H1 (cell line): ENCODE measurements at regions not wholly inside any gene's neighbourhood (a gene's known extent, or its start where the extent isn't known, plus 50 kb on each side); places are given as distances from the start of the nearest gene placed in this dataset.

Source experiments
- CTCF ChIA-PET: fragments of 300-600 bp; sonication (Branson Sonifier 250); formaldehyde crosslinking; loops from one replicate; lab custom pipeline; 2021; ENCODE audit not compliant: partially characterized antibody; lab: Charles Lee
- POLR2A ChIA-PET: fragments of 300-600 bp; sonication (Branson Sonifier 250); formaldehyde crosslinking; loops from one replicate; lab custom pipeline; 2021; ENCODE audit warnings: inconsistent platforms; ENCODE audit not compliant: partially characterized antibody; lab: Charles Lee
- DNase-seq, 2 experiments: peaks; one replicate each; pipeline versions ENCODE4 v3.0.0 to v3.0.0-alpha.2; 2010 to 2022; ENCODE audit warnings: low spot score in 2 of 2, low read depth in 1 of 2, mixed read lengths in 1 of 2
- FAIRE-seq: peaks from 2 replicates; lab custom pipeline; 2011; peaks lifted over from hg19 to GRCh38; lab: Jason Lieb, UNC
- H2AFZ ChIP-seq: 2 replicates; pipeline ENCODE4 v1.8.1; 2012; ENCODE audit warnings: low read length, inconsistent platforms
- H2AK5ac ChIP-seq: 2 replicates; pipeline ENCODE4 v1.6.1; 2013; ENCODE audit warnings: low read depth, low read length
- H2BK120ac ChIP-seq: replicated peaks from 2 replicates; pipeline ENCODE3; 2013; ENCODE audit warnings: low read depth, low read length, inconsistent platforms
- H2BK12ac ChIP-seq: 2 replicates; pipeline ENCODE4 v1.6.1; 2013; ENCODE audit warnings: low read depth, low read length
- H2BK15ac ChIP-seq: 2 replicates; pipeline ENCODE4 v1.6.1; 2013; ENCODE audit warnings: low read length
- H2BK20ac ChIP-seq: 2 replicates; pipeline ENCODE4 v1.6.1; 2013; ENCODE audit warnings: low read length
- H2BK5ac ChIP-seq: 2 replicates; pipeline ENCODE4 v1.6.1; 2013; ENCODE audit warnings: low read depth, low read length
- H3K14ac ChIP-seq: 2 replicates; pipeline ENCODE4 v1.6.1; 2013; ENCODE audit warnings: inconsistent platforms; ENCODE audit not compliant: insufficient read length
- H3K18ac ChIP-seq: 2 replicates; pipeline ENCODE4 v1.6.1; 2013; ENCODE audit warnings: low read length; ENCODE audit errors: extremely low read depth
- H3K23ac ChIP-seq: 2 replicates; pipeline ENCODE4 v1.6.1; 2013; ENCODE audit warnings: inconsistent platforms; ENCODE audit not compliant: insufficient read length
- H3K23me2 ChIP-seq: 2 replicates; pipeline ENCODE4 v1.6.1; 2013; ENCODE audit warnings: low read depth, low read length
- H3K27ac ChIP-seq: 2 replicates; pipeline ENCODE4 v1.6.1; 2011; ENCODE audit warnings: low read depth, low read length, inconsistent platforms
- H3K27me3 ChIP-seq, 4 experiments: replicated peaks in 1 of 4; 1 replicate in 1 of 4; 2 replicates in 3 of 4; pipeline versions ENCODE4 v1.6.1 to v1.8.1; 2011 to 2013; ENCODE audit warnings: low read length in 3 of 4, mild to moderate bottlenecking in 3 of 4, inconsistent platforms in 2 of 4, mixed read lengths in 2 of 4, moderate library complexity in 1 of 4; ENCODE audit not compliant: control insufficient read depth in 3 of 4, insufficient read depth in 3 of 4; ENCODE audit errors: extremely low read depth in 1 of 4
- H3K36me3 ChIP-seq, 4 experiments: 2 replicates each; pipeline versions ENCODE4 v1.6.1 to v1.8.1; 2011 to 2013; ENCODE audit warnings: mild to moderate bottlenecking in 4 of 4, low read length in 3 of 4, moderate library complexity in 2 of 4, control low read depth in 1 of 4, inconsistent platforms in 1 of 4; ENCODE audit not compliant: insufficient read depth in 4 of 4, control insufficient read depth in 2 of 4
- H3K4ac ChIP-seq: replicated peaks from 2 replicates; pipeline ENCODE3; 2013; ENCODE audit warnings: low read length, low read depth, mixed read lengths, inconsistent platforms; ENCODE audit not compliant: insufficient read length
- H3K4me1 ChIP-seq, 4 experiments: replicated peaks in 1 of 4; 1 replicate in 1 of 4; 2 replicates in 3 of 4; pipeline versions ENCODE4 v1.6.1 to v1.8.1; 2011 to 2013; ENCODE audit warnings: low read length in 3 of 4, inconsistent platforms in 2 of 4, mixed read lengths in 1 of 4; ENCODE audit not compliant: insufficient read depth in 4 of 4, control insufficient read depth in 3 of 4
- H3K4me2 ChIP-seq, 2 experiments: 2 replicates each; pipeline versions ENCODE4 v1.6.1 to v1.8.1; 2011 to 2013; ENCODE audit warnings: low read depth in 2 of 2, low read length in 2 of 2, control low read depth in 1 of 2, inconsistent platforms in 1 of 2, mild to moderate bottlenecking in 1 of 2; ENCODE audit not compliant: insufficient read depth in 1 of 2
- H3K4me3 ChIP-seq, 4 experiments: fragments of 200-600, 300-600 bp in 1 of 4; sonication (generic), shearing (Covaris generic), sonication (Bioruptor Twin) in 1 of 4; 2 replicates each; pipeline versions ENCODE4 v1.5.1 to v1.8.1; 2011 to 2016; ENCODE audit warnings: low read length in 4 of 4, low read depth in 3 of 4, control low read depth in 2 of 4, inconsistent platforms in 2 of 4, mild to moderate bottlenecking in 2 of 4, mixed read lengths in 1 of 4, moderate library complexity in 1 of 4; ENCODE audit not compliant: insufficient read depth in 2 of 4; ENCODE audit errors: extremely low read depth in 1 of 4
- H3K56ac ChIP-seq: replicated peaks from 2 replicates; pipeline ENCODE3; 2013; ENCODE audit warnings: low read depth, mild to moderate bottlenecking, mixed read lengths, low read length, inconsistent platforms; ENCODE audit not compliant: insufficient read length
- H3K79me1 ChIP-seq: 2 replicates; pipeline ENCODE4 v1.6.1; 2013; ENCODE audit warnings: low read depth, low read length, control low read depth
- H3K79me2 ChIP-seq, 2 experiments: 2 replicates each; pipeline versions ENCODE4 v1.6.1 to v1.8.1; 2012 to 2013; ENCODE audit warnings: low read length in 2 of 2, mild to moderate bottlenecking in 2 of 2, inconsistent platforms in 1 of 2; ENCODE audit not compliant: insufficient read depth in 2 of 2, control insufficient read depth in 1 of 2
- H3K9ac ChIP-seq, 4 experiments: replicated peaks in 1 of 4; 1 replicate in 1 of 4; 2 replicates in 3 of 4; pipeline versions ENCODE4 v1.6.1 to v1.8.1; 2011 to 2013; ENCODE audit warnings: low read depth in 3 of 4, low read length in 3 of 4, control low read depth in 2 of 4, mild to moderate bottlenecking in 2 of 4, moderate library complexity in 2 of 4, inconsistent platforms in 1 of 4; ENCODE audit errors: extremely low read depth in 1 of 4
- H3K9me3 ChIP-seq, 2 experiments: 2 replicates each; pipeline versions ENCODE4 v1.6.1 to v1.8.1; 2012 to 2013; ENCODE audit warnings: mild to moderate bottlenecking in 2 of 2, moderate library complexity in 2 of 2, control low read depth in 1 of 2, inconsistent platforms in 1 of 2, low read depth in 1 of 2, low read length in 1 of 2, mixed read lengths in 1 of 2; ENCODE audit not compliant: insufficient read depth in 2 of 2
- H4K20me1 ChIP-seq, 2 experiments: replicated peaks in 1 of 2; 2 replicates each; pipeline versions ENCODE3 to v1.8.1; 2011 to 2013; ENCODE audit warnings: inconsistent platforms in 2 of 2, low read length in 2 of 2, mild to moderate bottlenecking in 1 of 2; ENCODE audit not compliant: insufficient read depth in 2 of 2, control insufficient read depth in 1 of 2
- H4K5ac ChIP-seq: 2 replicates; pipeline ENCODE4 v1.6.1; 2013; ENCODE audit warnings: low read length, low read depth, mixed read lengths, inconsistent platforms; ENCODE audit not compliant: insufficient read length
- H4K8ac ChIP-seq: 2 replicates; pipeline ENCODE4 v1.8.0; 2013; ENCODE audit warnings: mild to moderate bottlenecking, moderate library complexity, low read length, inconsistent platforms; ENCODE audit not compliant: insufficient read depth; ENCODE audit errors: extremely low read depth
- H4K91ac ChIP-seq: replicated peaks from 2 replicates; pipeline ENCODE3; 2013; ENCODE audit warnings: low read length, mixed read lengths, inconsistent platforms; ENCODE audit not compliant: insufficient read length
- BACH1 ChIP-seq: IDR thresholded peaks from 2 replicates; pipeline ENCODE4 v1.6.1; 2012; ENCODE audit warnings: low read length, improper control_type of control experiment
- BCL11A ChIP-seq, 2 experiments: IDR thresholded peaks; one replicate each; pipeline ENCODE4 v1.6.1; 2011; ENCODE audit warnings: low read depth in 2 of 2, low read length in 2 of 2, mild to moderate bottlenecking in 2 of 2
- CBX8 ChIP-seq: fragments of 300-800, 300-1000 bp; sonication (generic); IDR thresholded peaks from 2 replicates; pipeline ENCODE4 v1.7.1; 2016; ENCODE audit warnings: low read depth, low read length, borderline replicate concordance
- EZH2 ChIP-seq: fragments of 200-600 bp; sonication (generic); IDR thresholded peaks from 2 replicates; pipeline ENCODE4 v1.7.1; 2012; ENCODE audit warnings: low read depth, mild to moderate bottlenecking, moderate library complexity, low read length, inconsistent platforms; ENCODE audit not compliant: severe bottlenecking
- HDAC6 ChIP-seq: IDR thresholded peaks from one replicate; pipeline ENCODE4 v1.7.1; 2012; ENCODE audit warnings: low read depth, mild to moderate bottlenecking, inconsistent platforms, low read length, moderate library complexity
- NANOG ChIP-seq: IDR thresholded peaks from 2 replicates; pipeline ENCODE4 v1.6.1; 2011; ENCODE audit warnings: low read length, low read depth, mild to moderate bottlenecking, inconsistent platforms; ENCODE audit not compliant: insufficient read depth, poor library complexity, severe bottlenecking
- SP1 ChIP-seq: IDR thresholded peaks from 2 replicates; pipeline ENCODE4 v1.6.1; 2011; ENCODE audit warnings: low read depth, low read length
- SRF ChIP-seq: IDR thresholded peaks from 2 replicates; pipeline ENCODE4 v1.6.1; 2011; ENCODE audit warnings: mild to moderate bottlenecking, low read depth, low read length, moderate library complexity
- TCF12 ChIP-seq: IDR thresholded peaks from 2 replicates; pipeline ENCODE4 v1.6.1; 2011; ENCODE audit warnings: low read depth, mild to moderate bottlenecking, low read length
- USF2 ChIP-seq: IDR thresholded peaks from 2 replicates; pipeline ENCODE4 v1.6.1; 2011; ENCODE audit warnings: low read length, improper control_type of control experiment
- WGBS, 2 experiments: shearing (Covaris generic) in 1 of 2; methylation state at CpG; one replicate each; pipeline versions ENCODE4 v1.1.6 to v1.1.7; 2013 to 2015; ENCODE audit warnings: low lambda C conversion rate in 2 of 2, mixed read lengths in 2 of 2, inconsistent platforms in 1 of 2, low coverage in 1 of 2, missing lambda C conversion rate in 1 of 2; ENCODE audit not compliant: insufficient replicate concordance in 2 of 2, insufficient coverage in 1 of 2, insufficient read length in 1 of 2; ENCODE audit errors: extremely low coverage in 1 of 2, missing lambda C conversion rate in 1 of 2; 5-methylcytosine and 5-hydroxymethylcytosine counted together
- TF ChIP-seq, protein P1 (sequence below), 3 experiments: IDR thresholded peaks; 1 replicate in 2 of 3; 2 replicates in 1 of 3; pipeline versions ENCODE4 v1.5.1 to v1.6.1; 2011; ENCODE audit warnings: low read length in 3 of 3, mild to moderate bottlenecking in 3 of 3, inconsistent platforms in 2 of 3, low read depth in 1 of 3, moderate library complexity in 1 of 3; ENCODE audit not compliant: insufficient read depth in 1 of 3; ENCODE audit errors: control extremely low read depth in 1 of 3

- DNase-seq (no peak), FAIRE-seq (no peak)
- Histone ChIP-seq H4K8ac (no peak overlapping the region), H3K4me3 (no peak overlapping the region), H3K36me3 (no peaks in the 10 kb centered on the region), H3K23me2 (peaks cover 13% of the 10 kb centered on the region; the same call in 1 of the 2 replicates), H3K9ac (no peak overlapping the region), H4K5ac (no peak overlapping the region), H3K79me1 (no peaks in the 10 kb centered on the region), H2BK20ac (no peak overlapping the region), H4K20me1 (peaks cover 0 to 3% of the 10 kb centered on the region in 2 experiments), H3K27me3 (peaks cover 8 to 29% (median 22%) of the 10 kb centered on the region in 4 experiments), H2BK120ac (no peak overlapping the region), H3K4me2 (no peak overlapping the region; a peak in 1 of 4 replicates), H3K9me3 (no peaks in the 10 kb centered on the region; a peak in 1 of 4 replicates), H2AK5ac (no peak overlapping the region), H3K18ac (no peak overlapping the region), H2AFZ (no peak overlapping the region), H3K27ac (no peak overlapping the region), H3K4me1 (peaks cover 9 to 23% (median 11%) of the 10 kb centered on the region in 4 experiments), H4K91ac (no peak overlapping the region), H3K4ac (no peak overlapping the region), H3K23ac (no peak overlapping the region), H3K79me2 (no peaks in the 10 kb centered on the region), H2BK15ac (no peak overlapping the region), H2BK5ac (no peak overlapping the region), H3K14ac (no peak overlapping the region), H3K56ac (no peak overlapping the region), H2BK12ac (no peak overlapping the region)
- WGBS, 2 experiments: 89% methylated on average over 7 of the region's 7 CpGs; no CpG with 5 or more reads in 1 of the 2 experiments
- ChIA-PET CTCF (interaction anchor here (0.8 to 3.3 kb wide), 6 partner anchors 10 to 1411 kb away, joined by 3 to 17 read pairs (median 4); no protein-coding TSS in a partner anchor), POLR2A (interaction anchor here (1.0 to 2.1 kb wide), 3 partner anchors 14 to 41 kb away, joined by 4 to 5 read pairs (median 4); no protein-coding TSS in a partner anchor)
- TF ChIP-seq USF2: no peak
- no peak for TF ChIP-seq BACH1
- no peak for TF ChIP-seq EZH2
- no peak for TF ChIP-seq BCL11A (IDR thresholded peaks at IDR 0.05; ENCODE audit: low read depth in 2 of 2, low read length in 2 of 2)
- TF ChIP-seq, protein P1, sequence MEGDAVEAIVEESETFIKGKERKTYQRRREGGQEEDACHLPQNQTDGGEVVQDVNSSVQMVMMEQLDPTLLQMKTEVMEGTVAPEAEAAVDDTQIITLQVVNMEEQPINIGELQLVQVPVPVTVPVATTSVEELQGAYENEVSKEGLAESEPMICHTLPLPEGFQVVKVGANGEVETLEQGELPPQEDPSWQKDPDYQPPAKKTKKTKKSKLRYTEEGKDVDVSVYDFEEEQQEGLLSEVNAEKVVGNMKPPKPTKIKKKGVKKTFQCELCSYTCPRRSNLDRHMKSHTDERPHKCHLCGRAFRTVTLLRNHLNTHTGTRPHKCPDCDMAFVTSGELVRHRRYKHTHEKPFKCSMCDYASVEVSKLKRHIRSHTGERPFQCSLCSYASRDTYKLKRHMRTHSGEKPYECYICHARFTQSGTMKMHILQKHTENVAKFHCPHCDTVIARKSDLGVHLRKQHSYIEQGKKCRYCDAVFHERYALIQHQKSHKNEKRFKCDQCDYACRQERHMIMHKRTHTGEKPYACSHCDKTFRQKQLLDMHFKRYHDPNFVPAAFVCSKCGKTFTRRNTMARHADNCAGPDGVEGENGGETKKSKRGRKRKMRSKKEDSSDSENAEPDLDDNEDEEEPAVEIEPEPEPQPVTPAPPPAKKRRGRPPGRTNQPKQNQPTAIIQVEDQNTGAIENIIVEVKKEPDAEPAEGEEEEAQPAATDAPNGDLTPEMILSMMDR (IDR thresholded peaks at IDR 0.05; ENCODE audit: control extremely low read depth in 1 of 3, insufficient read depth in 1 of 3, low read depth in 1 of 3, low read length in 3 of 3): no peak
- no peak for TF ChIP-seq SRF
- TF ChIP-seq HDAC6: no peak
- no peak for TF ChIP-seq SP1
- no peak for TF ChIP-seq TCF12
- TF ChIP-seq NANOG: no peak
- no peak for TF ChIP-seq CBX8
Measured at GRCh38 chr17:72588561-72588960, 467.7 kb downstream of the SOX9 start.
